Gastroesophageal sphincter (tissue), 4 donors: ENCODE measurements at regions not wholly inside any gene's neighbourhood (a gene's known extent, or its start where the extent isn't known, plus 50 kb on each side); places are given as distances from the start of the nearest gene placed in this dataset.

ENCODE experiments used
- ATAC-seq: fragments of 150-250 bp; one replicate; pipeline ENCODE4 v1.9.1; 2016; ENCODE audit warnings: mild to moderate bottlenecking, moderate library complexity
- H3K27ac ChIP-seq, 4 donors: fragments of 200-600 bp; sonication (generic) in 3 of 4; 1 replicate in 3 of 4; 2 replicates in 1 of 4; pipeline ENCODE4 v1.5.1; 2016 to 2019
- H3K27me3 ChIP-seq: fragments of 200-600 bp; sonication (generic); one replicate; pipeline ENCODE4 v1.5.1; 2019
- H3K36me3 ChIP-seq, 2 donors: fragments of 200-600 bp; sonication (generic); one replicate each; pipeline ENCODE4 v1.5.1; 2019; ENCODE audit warnings: control low read depth in 1 of 2
- H3K4me1 ChIP-seq, 3 donors: fragments of 200-600 bp; sonication (generic); 1 replicate in 2 of 3; 2 replicates in 1 of 3; pipeline ENCODE4 v1.5.1; 2016 to 2019; ENCODE audit warnings: control low read depth in 2 of 3
- H3K4me3 ChIP-seq, 2 donors: fragments of 200-600 bp; sonication (generic); one replicate each; pipeline ENCODE4 v1.5.1; 2019; ENCODE audit warnings: mild to moderate bottlenecking in 1 of 2, moderate library complexity in 1 of 2
- H3K9me3 ChIP-seq, 3 donors: fragments of 200-600 bp; sonication (generic); one replicate each; pipeline ENCODE4 v1.5.1; 2017 to 2019; ENCODE audit warnings: control low read depth in 2 of 3
- CTCF ChIP-seq, 4 experiments: fragments of 200-600 bp in 2 of 4; fragments of 450-650 bp in 2 of 4; sonication (generic) in 1 of 4; IDR thresholded peaks; one replicate each; pipeline ENCODE4 v1.5.1; 2017 to 2019; ENCODE audit warnings: antibody characterized with exemption in 4 of 4, mild to moderate bottlenecking in 2 of 4, moderate library complexity in 2 of 4
- EP300 ChIP-seq: sonication (generic); formaldehyde crosslinking; IDR thresholded peaks from one replicate; pipeline ENCODE4 v1.6.1; 2017; ENCODE audit warnings: antibody characterized with exemption, mild to moderate bottlenecking
- POLR2A ChIP-seq, 2 donors: fragments of 450-650 bp; IDR thresholded peaks; one replicate each; pipeline ENCODE4 v1.6.1; 2017; ENCODE audit warnings: antibody characterized with exemption in 2 of 2, mild to moderate bottlenecking in 2 of 2, moderate library complexity in 1 of 2
- POLR2AphosphoS5 ChIP-seq: sonication (generic); formaldehyde crosslinking; IDR thresholded peaks from one replicate; pipeline ENCODE4 v1.6.1; 2017; ENCODE audit warnings: antibody characterized with exemption
- WGBS, 2 donors: methylation state at CpG; one replicate each; pipeline ENCODE4 v1.1.5; 2018; ENCODE audit warnings: low coverage in 1 of 2; 5-methylcytosine and 5-hydroxymethylcytosine counted together

- H3K9me3 ChIP-seq, result no peaks in the 10 kb centered on the region
- no peaks in the 10 kb centered on the region for H3K36me3 ChIP-seq
- no peak overlapping the region for H3K27ac ChIP-seq
- no peaks in the 10 kb centered on the region for H3K27me3 ChIP-seq
- TF ChIP-seq CTCF (IDR thresholded peaks at IDR 0.05) (no peak), EP300 (no peak), POLR2AphosphoS5 (no peak), POLR2A (IDR thresholded peaks at IDR 0.05) (no peak)
- no peaks in the 10 kb centered on the region for H3K4me1 ChIP-seq
- no peak overlapping the region for H3K4me3 ChIP-seq
- 60 to 79% methylated on average over 1 of the region's 1 CpG for WGBS, 2 donors
- ATAC-seq, result no peak
Observed at GRCh38 chr6:92169506-92169905, 1249.9 kb downstream of the EPHA7 start.

GRCh38 chr6:92166666-92167065 is 1252.7 kb downstream of the EPHA7 start:
- H3K27ac ChIP-seq, result no peak overlapping the region
- no peak overlapping the region for H3K4me3 ChIP-seq
- no peak for TF ChIP-seq EP300
- TF ChIP-seq POLR2AphosphoS5, result no peak
- no peak for TF ChIP-seq CTCF (IDR thresholded peaks at IDR 0.05)
- no peak for TF ChIP-seq POLR2A (IDR thresholded peaks at IDR 0.05)
- no peaks in the 10 kb centered on the region for H3K36me3 ChIP-seq
- no peaks in the 10 kb centered on the region for H3K4me1 ChIP-seq
- H3K27me3 ChIP-seq, result no peaks in the 10 kb centered on the region
- ATAC-seq, result no peak
- H3K9me3 ChIP-seq, result no peaks in the 10 kb centered on the region

GRCh38 chr6:92161953-92162352 is 1257.4 kb downstream of the EPHA7 start:
- ATAC-seq, result no peak
- H3K27me3 ChIP-seq, result no peaks in the 10 kb centered on the region
- H3K27ac ChIP-seq, result no peak overlapping the region
- H3K4me3 ChIP-seq, result no peak overlapping the region
- no peaks in the 10 kb centered on the region for H3K36me3 ChIP-seq
- no peaks in the 10 kb centered on the region for H3K9me3 ChIP-seq
- TF ChIP-seq POLR2AphosphoS5, result no peak
- no peak for TF ChIP-seq EP300
- TF ChIP-seq CTCF (IDR thresholded peaks at IDR 0.05), result no peak
- no peak for TF ChIP-seq POLR2A (IDR thresholded peaks at IDR 0.05)
- H3K4me1 ChIP-seq, result no peaks in the 10 kb centered on the region

GRCh38 chr6:92160226-92160625 is 1259.1 kb downstream of the EPHA7 start:
- ATAC-seq, result no peak
- Histone ChIP-seq H3K36me3 (no peaks in the 10 kb centered on the region), H3K9me3 (no peaks in the 10 kb centered on the region), H3K4me1 (no peaks in the 10 kb centered on the region), H3K27ac (no peak overlapping the region), H3K27me3 (no peaks in the 10 kb centered on the region), H3K4me3 (no peak overlapping the region)
- TF ChIP-seq POLR2A (IDR thresholded peaks at IDR 0.05) (no peak), POLR2AphosphoS5 (no peak), EP300 (no peak), CTCF (IDR thresholded peaks at IDR 0.05) (no peak)
- 82 to 100% methylated on average over 3 of the region's 3 CpGs for WGBS, 2 donors

- 83 to 100% methylated on average over 2 of the region's 2 CpGs for WGBS, 2 donors
- Histone ChIP-seq H3K36me3 (no peaks in the 10 kb centered on the region), H3K4me3 (no peak overlapping the region), H3K27ac (no peak overlapping the region), H3K9me3 (no peaks in the 10 kb centered on the region), H3K27me3 (no peaks in the 10 kb centered on the region), H3K4me1 (no peaks in the 10 kb centered on the region)
- TF ChIP-seq EP300, result no peak
- no peak for TF ChIP-seq POLR2AphosphoS5
- no peak for TF ChIP-seq POLR2A (IDR thresholded peaks at IDR 0.05)
- TF ChIP-seq CTCF (IDR thresholded peaks at IDR 0.05), result no peak
- ATAC-seq, result no peak
Observed at GRCh38 chr6:92159046-92159445, 1260.3 kb downstream of the EPHA7 start.
